Stomach (tissue), 8 donors: ENCODE measurements at regions not wholly inside any gene's neighbourhood (a gene's known extent, or its start where the extent isn't known, plus 50 kb on each side); places are given as distances from the start of the nearest gene placed in this dataset.

ENCODE experiments used
- DNase-seq, 2 donors: peaks; one replicate each; pipeline versions ENCODE4 v3.0.0 to v3.0.0-alpha.2; 2013 to 2019
- H3K27ac ChIP-seq, 5 donors: fragments of 200-600 bp in 4 of 5; sonication (generic) in 4 of 5; one replicate each; pipeline ENCODE4 v1.5.1; 2013 to 2019; ENCODE audit warnings: mild to moderate bottlenecking in 1 of 5, moderate library complexity in 1 of 5
- H3K27me3 ChIP-seq, 3 donors: fragments of 200-600 bp; sonication (generic); one replicate each; pipeline ENCODE4 v1.5.1; 2017 to 2019; ENCODE audit warnings: mixed run types in 1 of 3
- H3K36me3 ChIP-seq, 4 donors: fragments of 200-600 bp; sonication (generic); 1 replicate in 3 of 4; 2 replicates in 1 of 4; pipeline ENCODE4 v1.5.1; 2016 to 2019
- H3K4me1 ChIP-seq, 4 donors: fragments of 200-600 bp; sonication (generic); one replicate each; pipeline ENCODE4 v1.5.1; 2016 to 2019
- H3K4me3 ChIP-seq, 4 donors: fragments of 200-600 bp; sonication (generic) in 3 of 4; one replicate each; pipeline ENCODE4 v1.5.1; 2016 to 2019; ENCODE audit warnings: mild to moderate bottlenecking in 1 of 4
- H3K9me3 ChIP-seq, 4 donors: fragments of 200-600 bp; sonication (generic); one replicate each; pipeline ENCODE4 v1.5.1; 2016 to 2019
- EP300 ChIP-seq: sonication (generic); formaldehyde crosslinking; IDR thresholded peaks from one replicate; pipeline ENCODE4 v1.6.1; 2017; ENCODE audit warnings: antibody characterized with exemption
- POLR2A ChIP-seq, 4 donors: fragments of 450-650 bp; IDR thresholded peaks; one replicate each; pipeline ENCODE4 v1.6.1; 2016; ENCODE audit warnings: antibody characterized with exemption in 4 of 4, control low read depth in 2 of 4, mild to moderate bottlenecking in 1 of 4, moderate library complexity in 1 of 4
- POLR2AphosphoS5 ChIP-seq, 3 donors: sonication (generic); formaldehyde crosslinking; IDR thresholded peaks; one replicate each; pipeline ENCODE4 v1.6.1; 2016; ENCODE audit warnings: antibody characterized with exemption in 3 of 3
- WGBS, 5 donors: extraction: QIAGEN DNeasy Blood & Tissue Kit in 3 of 5; methylation state at CpG; one replicate each; pipeline versions ENCODE4 v1.1.5 to v1.1.7; 2013 to 2018; 5-methylcytosine and 5-hydroxymethylcytosine counted together
- intact Hi-C: fragments of 100-400 bp; cut with DNase I; formaldehyde crosslinking; loops from one replicate; pipeline ENCODE4 v1.15.1; 2023; ENCODE audit warnings: low total_unique reads
- TF ChIP-seq, protein P1 (sequence below), 7 experiments: fragments of 450-650 bp in 4 of 7; fragments of 200-600 bp in 3 of 7; sonication (generic) in 3 of 7; IDR thresholded peaks; one replicate each; pipeline ENCODE4 v1.5.1; 2016 to 2019; ENCODE audit warnings: antibody characterized with exemption in 7 of 7, control low read depth in 2 of 7, mild to moderate bottlenecking in 1 of 7
- donor health status: healthy with polysubstance abuse.
- donor health status: Bipolar disorder and iron deficiency.
- donor health status: healthy.

DNA sequence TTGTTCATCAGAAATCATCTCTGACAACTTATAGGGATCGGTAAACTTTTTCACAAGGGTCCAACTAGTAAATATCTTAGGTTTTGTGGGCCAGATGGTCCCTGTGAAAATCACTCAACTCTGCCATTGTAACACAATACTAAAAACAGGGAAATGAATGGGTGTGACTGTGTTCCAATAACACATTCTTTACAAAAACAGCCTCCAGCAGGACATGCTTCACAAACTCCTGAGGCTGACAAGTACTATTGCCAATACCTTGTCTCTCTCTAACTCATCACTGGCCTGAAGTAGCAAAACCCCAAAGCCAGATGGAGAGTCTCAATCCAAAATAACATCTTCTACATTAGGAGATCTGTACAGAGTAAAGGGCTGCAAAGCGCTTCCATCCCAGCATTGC lies 312.3 kb downstream of the TOX3 start:
- TF ChIP-seq, protein P1, sequence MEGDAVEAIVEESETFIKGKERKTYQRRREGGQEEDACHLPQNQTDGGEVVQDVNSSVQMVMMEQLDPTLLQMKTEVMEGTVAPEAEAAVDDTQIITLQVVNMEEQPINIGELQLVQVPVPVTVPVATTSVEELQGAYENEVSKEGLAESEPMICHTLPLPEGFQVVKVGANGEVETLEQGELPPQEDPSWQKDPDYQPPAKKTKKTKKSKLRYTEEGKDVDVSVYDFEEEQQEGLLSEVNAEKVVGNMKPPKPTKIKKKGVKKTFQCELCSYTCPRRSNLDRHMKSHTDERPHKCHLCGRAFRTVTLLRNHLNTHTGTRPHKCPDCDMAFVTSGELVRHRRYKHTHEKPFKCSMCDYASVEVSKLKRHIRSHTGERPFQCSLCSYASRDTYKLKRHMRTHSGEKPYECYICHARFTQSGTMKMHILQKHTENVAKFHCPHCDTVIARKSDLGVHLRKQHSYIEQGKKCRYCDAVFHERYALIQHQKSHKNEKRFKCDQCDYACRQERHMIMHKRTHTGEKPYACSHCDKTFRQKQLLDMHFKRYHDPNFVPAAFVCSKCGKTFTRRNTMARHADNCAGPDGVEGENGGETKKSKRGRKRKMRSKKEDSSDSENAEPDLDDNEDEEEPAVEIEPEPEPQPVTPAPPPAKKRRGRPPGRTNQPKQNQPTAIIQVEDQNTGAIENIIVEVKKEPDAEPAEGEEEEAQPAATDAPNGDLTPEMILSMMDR (IDR thresholded peaks at IDR 0.05): no peak
- no peak for TF ChIP-seq POLR2A (IDR thresholded peaks at IDR 0.05)
- no peak for TF ChIP-seq POLR2AphosphoS5 (IDR thresholded peaks at IDR 0.05)
- no peak for TF ChIP-seq EP300
- Histone ChIP-seq H3K4me3 (no peak overlapping the region), H3K9me3 (no peaks in the 10 kb centered on the region), H3K36me3 (no peaks in the 10 kb centered on the region), H3K4me1 (peaks cover 0 to 5% (median 0%) of the 10 kb centered on the region in 4 donors), H3K27ac (no peak overlapping the region), H3K27me3 (no peaks in the 10 kb centered on the region)
- no peak for DNase-seq
- 85 to 92% (median 91%) methylated on average over 2 of the region's 2 CpGs for WGBS, 5 donors
- intact Hi-C loops: no loop called here

DNA sequence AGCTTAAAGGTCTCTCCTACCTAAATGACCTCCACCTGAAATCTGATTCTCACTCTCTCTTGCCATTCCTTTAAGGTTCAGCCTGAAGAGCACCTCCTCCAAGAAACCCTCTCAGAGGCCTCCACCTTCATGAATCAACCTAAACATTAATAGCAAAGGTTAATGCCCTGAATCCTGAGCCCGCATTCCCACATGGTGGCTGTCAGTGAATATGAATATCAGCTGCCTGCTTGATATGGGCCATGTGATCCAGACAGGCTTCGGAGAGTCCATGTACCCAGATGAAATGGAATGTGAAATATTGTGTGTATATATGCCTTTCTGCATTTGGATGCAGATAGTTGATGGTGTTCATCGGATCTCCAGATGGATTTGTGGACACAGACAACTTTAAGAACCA lies 317.5 kb downstream of the TOX3 start:
- no peak for TF ChIP-seq POLR2AphosphoS5 (IDR thresholded peaks at IDR 0.05)
- no peak for TF ChIP-seq EP300
- TF ChIP-seq, protein P1 (IDR thresholded peaks at IDR 0.05): no peak
- TF ChIP-seq POLR2A (IDR thresholded peaks at IDR 0.05): no peak
- H3K4me3 ChIP-seq: no peak overlapping the region
- DNase-seq: no peak
- 75 to 90% (median 83%) methylated on average over 3 of the region's 3 CpGs for WGBS, 5 donors
- no peaks in the 10 kb centered on the region for H3K4me1 ChIP-seq
- H3K9me3 ChIP-seq: no peaks in the 10 kb centered on the region
- H3K27me3 ChIP-seq: no peaks in the 10 kb centered on the region
- intact Hi-C loops: no loop called here
- H3K36me3 ChIP-seq: no peaks in the 10 kb centered on the region
- no peak overlapping the region for H3K27ac ChIP-seq

DNA sequence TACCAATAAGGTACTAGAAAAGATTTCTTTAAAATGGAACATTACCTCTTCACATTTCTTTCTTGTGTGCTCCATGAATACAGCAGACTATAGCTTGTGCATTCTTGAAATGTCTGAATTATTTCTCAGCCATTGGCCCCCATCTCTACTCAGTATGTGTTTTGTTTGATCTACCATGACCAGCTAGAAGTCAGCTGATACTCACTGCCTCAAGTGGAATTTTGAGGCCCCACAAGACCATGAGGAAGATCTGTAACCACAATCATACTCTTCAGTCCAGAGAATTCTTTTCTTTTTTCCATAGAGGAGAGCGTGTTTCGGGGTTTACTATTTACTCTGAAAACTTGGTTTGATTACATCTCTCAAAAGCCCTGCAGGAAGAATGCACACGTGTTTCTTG lies 319.1 kb downstream of the TOX3 start:
- no peaks in the 10 kb centered on the region for H3K4me1 ChIP-seq
- no peak for DNase-seq
- no peak overlapping the region for H3K4me3 ChIP-seq
- TF ChIP-seq POLR2AphosphoS5 (IDR thresholded peaks at IDR 0.05) (no peak), EP300 (no peak), POLR2A (IDR thresholded peaks at IDR 0.05) (no peak)
- TF ChIP-seq, protein P1 (IDR thresholded peaks at IDR 0.05): no peak
- 56 to 80% (median 64%) methylated on average over 3 of the region's 3 CpGs for WGBS, 5 donors
- H3K36me3 ChIP-seq: no peaks in the 10 kb centered on the region
- no peak overlapping the region for H3K27ac ChIP-seq
- H3K27me3 ChIP-seq: no peaks in the 10 kb centered on the region
- no peaks in the 10 kb centered on the region for H3K9me3 ChIP-seq
- intact Hi-C loops: no loop called here

GRCh38 chr16:52212841-52213240 lies 334.1 kb downstream of the TOX3 start:
- Histone ChIP-seq H3K27me3 (no peaks in the 10 kb centered on the region), H3K9me3 (peaks cover 0 to 10% (median 3%) of the 10 kb centered on the region in 4 donors), H3K4me1 (no peaks in the 10 kb centered on the region), H3K4me3 (no peak overlapping the region), H3K27ac (no peak overlapping the region), H3K36me3 (no peaks in the 10 kb centered on the region)
- DNase-seq: no peak
- 81 to 89% (median 82%) methylated on average over 4 of the region's 4 CpGs for WGBS, 5 donors
- TF ChIP-seq POLR2AphosphoS5 (IDR thresholded peaks at IDR 0.05) (no peak), POLR2A (IDR thresholded peaks at IDR 0.05) (no peak), EP300 (no peak)
- TF ChIP-seq, protein P1 (IDR thresholded peaks at IDR 0.05): no peak
- intact Hi-C loops: no loop called here
